ENCODE measurements at regions not wholly inside any gene's neighbourhood (a gene's known extent, or its start where the extent isn't known, plus 50 kb on each side); places are given as distances from the start of the nearest gene placed in this dataset.

DNA sequence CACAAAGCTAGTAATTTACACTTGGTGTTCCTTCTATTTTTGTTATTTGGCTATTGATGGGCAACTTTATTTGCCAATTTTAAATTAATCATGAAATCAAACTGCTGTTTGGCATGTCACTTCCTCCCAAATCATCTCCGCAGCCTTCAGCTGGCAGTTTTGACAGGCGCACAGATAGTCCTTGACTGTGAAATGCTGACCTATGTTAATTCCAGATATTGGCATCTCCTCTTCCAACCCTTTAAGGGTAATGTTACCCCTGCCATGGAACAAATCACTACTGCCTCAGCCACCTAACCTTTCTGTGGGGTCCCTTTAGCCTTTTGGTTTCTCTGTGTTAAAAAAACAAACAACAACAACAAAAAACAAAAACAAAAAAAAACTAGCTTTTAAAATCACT, 182.4 kb upstream of the TANK start:
- Histone ChIP-seq H3K27me3 (ENCODE audit: insufficient read depth) (no peaks in the 10 kb centered on the region), H3K36me3 (ENCODE audit: insufficient read depth) (no peaks in the 10 kb centered on the region), H3F3A (replicated peaks; ENCODE audit: low read depth) (no peaks in the 10 kb centered on the region), H2AFZ (no peak overlapping the region), H3K4me3 (no peak overlapping the region), H3K4me2 (no peak overlapping the region), H3K9me2 (ENCODE audit: insufficient read depth) (no peaks in the 10 kb centered on the region), H3K79me2 (replicated peaks; ENCODE audit: insufficient read depth) (no peaks in the 10 kb centered on the region), H3K4me1 (ENCODE audit: insufficient read depth) (no peaks in the 10 kb centered on the region), H4K20me1 (replicated peaks; ENCODE audit: insufficient read depth) (no peaks in the 10 kb centered on the region), H3K27ac (ENCODE audit: low read depth) (no peak overlapping the region)
- Mint-ChIP-seq H3K27ac (no peak overlapping the region), H3K4me3 (no peak overlapping the region), H3K27me3 (ENCODE audit: insufficient read depth, low read depth, poor library complexity) (peaks cover 1% of the 10 kb centered on the region), H3K9me3 (peaks cover 13% of the 10 kb centered on the region; the same call in 2 of the 3 replicates), H3K36me3 (ENCODE audit: low read depth) (peaks cover 9% of the 10 kb centered on the region; the same call in 2 of the 3 replicates), H3K4me1 (no peaks in the 10 kb centered on the region)
- no peak for DNase-seq (ENCODE audit: low spot score)
- ATAC-seq, result no peak
- no peak for TF ChIP-seq CREB1 (CRISPR knock-in tag; IDR thresholded peaks at IDR 0.05; ENCODE audit: low read depth)
- no peak for TF ChIP-seq ZNF114 (CRISPR knock-in tag; IDR thresholded peaks at IDR 0.05)
- no peak for TF ChIP-seq POLR2AphosphoS5 (IDR thresholded peaks at IDR 0.05; ENCODE audit: low read depth)
- TF ChIP-seq EZH2 (IDR thresholded peaks at IDR 0.05; ENCODE audit: low read depth, unreplicated experiment), result no peak
- no peak for TF ChIP-seq JUNB (IDR thresholded peaks at IDR 0.05; ENCODE audit: unreplicated experiment)
- TF ChIP-seq, protein P1, sequence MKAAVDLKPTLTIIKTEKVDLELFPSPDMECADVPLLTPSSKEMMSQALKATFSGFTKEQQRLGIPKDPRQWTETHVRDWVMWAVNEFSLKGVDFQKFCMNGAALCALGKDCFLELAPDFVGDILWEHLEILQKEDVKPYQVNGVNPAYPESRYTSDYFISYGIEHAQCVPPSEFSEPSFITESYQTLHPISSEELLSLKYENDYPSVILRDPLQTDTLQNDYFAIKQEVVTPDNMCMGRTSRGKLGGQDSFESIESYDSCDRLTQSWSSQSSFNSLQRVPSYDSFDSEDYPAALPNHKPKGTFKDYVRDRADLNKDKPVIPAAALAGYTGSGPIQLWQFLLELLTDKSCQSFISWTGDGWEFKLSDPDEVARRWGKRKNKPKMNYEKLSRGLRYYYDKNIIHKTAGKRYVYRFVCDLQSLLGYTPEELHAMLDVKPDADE (IDR thresholded peaks at IDR 0.05), result no peak
- TF ChIP-seq STAT1 (IDR thresholded peaks at IDR 0.05; ENCODE audit: unreplicated experiment), result no peak
- no peak for TF ChIP-seq EZH2phosphoT487 (IDR thresholded peaks at IDR 0.05; ENCODE audit: unreplicated experiment)

DNA sequence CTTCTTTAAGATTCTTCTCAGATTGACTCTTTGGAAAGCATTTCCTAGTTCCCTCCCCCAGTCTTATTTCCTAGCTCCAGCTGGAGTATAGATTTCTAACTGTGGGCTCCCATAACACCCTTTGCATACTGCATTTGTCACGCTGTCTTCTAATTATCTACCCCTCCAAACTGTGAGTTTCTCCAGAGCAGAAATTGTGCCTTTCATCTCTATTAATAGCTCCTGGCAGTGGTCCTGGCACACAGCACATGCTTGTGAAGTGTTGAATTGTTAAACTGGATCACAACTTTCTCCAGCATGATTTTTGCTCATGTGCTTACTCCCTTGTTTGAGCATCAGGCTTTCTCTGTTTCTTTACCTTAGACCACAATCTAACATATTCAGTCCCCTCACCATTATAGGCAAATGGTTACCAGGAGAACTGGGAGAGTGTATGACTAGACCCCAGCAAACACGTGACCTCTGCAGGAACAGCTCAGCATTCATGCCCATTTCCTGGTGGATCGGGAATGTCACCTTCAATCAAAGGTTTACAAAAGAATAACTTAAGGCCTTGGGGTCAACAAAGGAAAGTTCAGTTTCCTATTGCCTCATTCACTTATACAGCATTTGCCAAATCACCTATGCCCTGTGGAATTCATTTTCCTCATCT, 175.7 kb upstream of the TANK start:
- no peaks in the 10 kb centered on the region for H3K9me2 ChIP-seq (ENCODE audit: insufficient read depth)
- no peak overlapping the region for H3K27ac ChIP-seq (ENCODE audit: low read depth)
- peaks cover 12% of the 10 kb centered on the region; the same call in 2 of the 3 replicates for H3K9me3 Mint-ChIP-seq
- H3K4me3 Mint-ChIP-seq, result no peak overlapping the region
- ATAC-seq (no peak), DNase-seq (ENCODE audit: low spot score) (no peak)
- H3K4me1 ChIP-seq (ENCODE audit: insufficient read depth), result no peaks in the 10 kb centered on the region
- H3F3A ChIP-seq (replicated peaks; ENCODE audit: low read depth), result no peaks in the 10 kb centered on the region
- no peaks in the 10 kb centered on the region for H3K79me2 ChIP-seq (replicated peaks; ENCODE audit: insufficient read depth)
- H3K27me3 ChIP-seq (ENCODE audit: insufficient read depth), result no peaks in the 10 kb centered on the region
- peaks cover 1% of the 10 kb centered on the region for H3K27me3 Mint-ChIP-seq (ENCODE audit: insufficient read depth, low read depth, poor library complexity)
- H4K20me1 ChIP-seq (replicated peaks; ENCODE audit: insufficient read depth), result no peaks in the 10 kb centered on the region
- H3K36me3 ChIP-seq (ENCODE audit: insufficient read depth), result no peaks in the 10 kb centered on the region
- H3K4me1 Mint-ChIP-seq, result no peaks in the 10 kb centered on the region
- H3K36me3 Mint-ChIP-seq (ENCODE audit: low read depth), result peaks cover 4% of the 10 kb centered on the region; the same call in 2 of the 3 replicates
- H3K4me2 ChIP-seq, result no peak overlapping the region
- H3K4me3 ChIP-seq, result no peak overlapping the region
- H2AFZ ChIP-seq, result peak overlapping the region; percentile 91
- H3K27ac Mint-ChIP-seq, result no peak overlapping the region
- TF ChIP-seq JUNB (IDR thresholded peaks at IDR 0.05; ENCODE audit: unreplicated experiment), result no peak
- TF ChIP-seq, protein P1 (IDR thresholded peaks at IDR 0.05), result no peak
- no peak for TF ChIP-seq REST (IDR thresholded peaks at IDR 0.05; ENCODE audit: unreplicated experiment)
- no peak for TF ChIP-seq NANOG (IDR thresholded peaks at IDR 0.05; ENCODE audit: borderline replicate concordance)
